Forelimb muscle (tissue), 1 donor: ENCODE measurements at regions not wholly inside any gene's neighbourhood (a gene's known extent, or its start where the extent isn't known, plus 50 kb on each side); places are given as distances from the start of the nearest gene placed in this dataset.

Source experiments
- DNase-seq: peaks from one replicate; pipeline ENCODE4 v3.0.0-alpha.2; 2013; ENCODE audit warnings: low read depth

DNA sequence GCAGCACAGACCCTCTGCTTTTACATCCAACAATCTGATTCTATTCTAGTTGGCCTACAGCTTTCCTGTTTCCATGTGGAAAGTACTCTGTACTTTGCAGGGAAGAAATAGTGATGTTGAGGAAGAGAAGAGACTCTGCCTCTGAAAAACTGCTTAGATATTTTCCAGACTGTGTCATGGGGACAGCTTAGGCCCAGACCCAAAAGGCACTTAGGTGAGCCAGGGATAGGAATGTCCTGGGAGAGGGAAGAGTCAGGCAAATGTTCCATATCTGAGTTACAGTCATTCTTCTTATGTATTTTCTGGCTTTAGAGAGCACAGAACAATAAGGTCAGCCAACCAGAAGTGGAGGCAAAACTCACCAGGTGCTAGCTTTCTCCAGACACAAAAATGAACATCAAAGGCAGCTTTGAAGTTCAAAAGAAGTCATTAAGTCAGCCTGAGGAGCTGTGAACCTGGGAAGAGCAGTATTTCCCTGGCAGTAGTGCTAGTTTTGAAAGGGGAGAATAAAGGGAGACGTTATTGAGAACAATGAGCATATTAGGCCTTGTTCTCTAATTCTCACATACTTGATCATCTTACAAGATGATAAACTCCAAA lies 199.7 kb upstream of the LMNTD1 start:
- DNase-seq, result no peak

DNA sequence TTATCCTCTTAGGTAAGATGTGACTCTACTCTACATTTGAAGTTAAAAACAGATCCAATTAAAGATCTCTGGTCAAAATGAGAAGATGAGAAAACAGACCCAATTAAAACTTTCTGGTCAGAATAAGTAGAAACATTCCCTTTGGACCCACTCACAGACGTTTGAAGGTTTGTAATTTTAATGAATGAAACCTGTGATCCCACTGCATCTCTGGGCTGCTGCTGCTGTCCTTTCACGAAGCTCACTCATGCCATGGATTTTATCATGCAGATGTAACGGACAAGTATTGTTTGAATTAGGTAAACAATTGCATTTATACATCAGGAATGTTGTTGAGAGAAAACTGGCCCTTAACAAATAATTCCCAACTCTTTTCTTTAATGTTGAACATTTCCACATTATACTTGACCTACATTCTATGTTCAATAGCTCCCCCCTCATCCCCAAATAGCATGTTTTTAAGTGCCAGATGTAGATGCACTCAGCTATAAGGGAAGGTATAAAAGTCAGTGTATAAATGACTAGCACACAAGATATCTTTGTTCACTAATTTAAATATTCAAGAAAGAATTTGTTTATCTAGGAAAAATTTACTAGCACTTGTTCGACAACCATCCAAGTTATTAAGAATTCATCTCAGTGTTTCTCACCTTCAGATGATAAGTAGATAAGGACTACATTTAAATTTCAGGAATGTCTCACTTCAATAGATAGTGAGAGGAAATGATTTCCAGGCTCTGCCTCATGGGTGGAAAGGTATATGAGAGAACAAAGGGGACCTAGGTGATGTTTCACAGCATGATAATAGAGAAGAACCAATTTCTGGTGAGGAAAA lies 202.3 kb upstream of the LMNTD1 start:
- DNase-seq, result no peak

DNA sequence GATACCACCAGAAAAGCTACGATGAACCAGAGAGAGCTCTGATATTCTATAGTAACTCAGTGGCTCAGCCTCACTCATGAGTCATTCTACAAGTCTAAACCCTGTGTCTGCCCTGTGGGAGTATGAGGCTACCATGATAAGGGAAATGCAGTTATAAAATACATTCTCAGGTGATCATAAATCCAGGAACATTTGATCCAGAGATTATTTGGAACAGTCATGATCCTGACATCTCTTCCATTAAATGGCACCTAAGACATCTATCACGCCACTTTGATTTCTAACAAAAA lies 202.6 kb upstream of the RASSF8 start:
- DNase-seq, result no peak

DNA sequence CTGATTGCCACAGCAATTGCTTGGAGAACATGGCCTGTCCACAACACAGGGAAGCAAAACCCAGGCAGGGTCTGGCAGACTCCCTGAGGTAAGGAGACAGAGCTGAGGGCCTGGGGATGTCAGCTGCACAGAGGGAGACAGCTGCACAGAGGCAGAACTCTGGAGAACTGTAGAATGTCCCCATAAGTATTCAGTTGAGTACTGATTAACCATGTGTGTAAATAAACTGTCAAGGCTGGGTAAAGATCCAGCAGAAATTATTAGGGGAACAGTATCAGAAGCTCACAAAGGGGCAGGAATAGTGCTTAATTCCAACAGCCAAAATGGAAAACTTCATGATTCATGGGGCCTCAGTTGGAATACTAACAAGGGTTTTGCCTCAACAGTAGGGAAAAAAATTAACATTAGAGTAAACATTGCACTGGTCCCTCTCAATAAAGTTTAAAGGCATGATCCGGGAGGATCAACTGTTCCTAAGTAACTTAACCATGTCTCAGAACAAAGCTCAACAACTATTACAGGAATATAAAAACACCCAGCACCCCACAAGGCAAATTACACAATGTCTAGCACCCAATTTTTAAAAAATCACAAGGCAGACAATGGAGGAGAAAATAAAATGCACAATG lies 201.3 kb upstream of the RASSF8 start:
- DNase-seq, result no peak

DNA sequence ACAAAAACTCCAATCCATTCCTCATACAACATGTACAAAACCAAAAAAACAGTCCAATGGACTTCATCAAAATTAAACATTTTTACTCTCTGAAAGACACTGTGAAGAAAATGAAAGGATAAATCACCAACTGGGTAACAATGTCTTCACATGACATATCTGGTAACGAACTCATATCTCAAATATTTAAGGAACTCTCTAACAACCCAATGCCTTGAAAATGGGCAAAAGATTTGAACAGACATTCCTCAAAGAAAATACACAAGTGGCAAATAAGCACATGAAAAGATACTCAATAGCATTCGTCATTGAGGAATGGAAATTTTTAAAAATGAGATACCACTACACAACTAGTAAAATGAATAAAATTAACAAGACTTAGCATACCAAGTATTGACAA lies 198.7 kb upstream of the RASSF8 start:
- DNase-seq, result no peak

DNA sequence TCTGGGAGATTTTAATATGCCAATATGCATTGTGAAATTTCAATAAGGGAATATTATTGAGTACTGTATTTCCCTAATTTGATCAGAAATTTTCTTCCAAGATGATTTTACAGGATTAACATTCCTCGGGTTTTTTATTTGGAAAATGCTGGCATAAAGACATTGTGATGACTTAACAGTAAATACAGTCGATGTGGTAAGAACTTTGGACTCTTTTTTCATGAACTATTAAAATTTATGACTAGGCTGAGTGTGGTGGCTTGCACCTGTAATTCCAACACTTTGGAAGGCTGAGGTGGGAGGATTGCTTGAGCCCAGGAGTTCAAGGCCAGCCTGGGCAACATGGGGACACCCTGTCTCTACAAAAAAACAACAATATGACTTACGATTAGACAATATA lies 197.1 kb upstream of the RASSF8 start:
- no peak for DNase-seq

DNA sequence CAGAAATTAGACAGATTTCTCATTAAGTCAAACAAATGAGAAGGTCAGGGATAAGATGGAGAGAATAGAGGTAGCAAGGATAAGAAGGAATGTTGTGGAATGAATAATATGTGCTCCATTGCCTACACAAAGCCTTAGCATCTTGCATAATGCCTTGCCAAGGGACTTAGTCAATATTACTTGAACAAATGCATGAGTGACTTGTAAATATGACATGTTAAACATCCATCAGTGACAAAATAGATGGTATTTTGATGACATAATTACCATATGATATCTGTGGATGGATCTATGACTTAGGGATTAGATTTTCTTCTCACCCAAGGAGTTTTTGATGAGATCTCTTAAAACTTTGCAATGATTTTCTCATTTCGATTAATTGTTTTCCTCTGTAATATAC lies 194.1 kb upstream of the RASSF8 start:
- no peak for DNase-seq

DNA sequence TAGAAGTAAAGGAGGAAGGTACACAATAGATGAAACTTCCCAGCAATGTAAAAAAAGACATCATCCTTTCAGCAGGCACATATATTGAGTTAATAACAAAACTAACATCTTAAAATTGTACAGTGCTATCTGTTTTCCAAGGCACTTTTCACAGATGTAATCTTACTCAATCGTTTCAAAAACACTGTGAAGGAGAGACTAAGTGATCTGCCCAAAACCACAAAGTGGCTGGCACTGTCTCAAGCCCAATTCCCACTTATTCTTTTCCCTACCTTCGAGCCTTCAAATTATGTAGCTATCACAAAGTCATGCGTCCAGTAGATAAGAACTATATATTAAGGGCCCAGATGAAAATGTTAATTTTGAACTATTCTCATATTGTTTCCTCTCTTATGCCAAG lies 193.6 kb upstream of the RASSF8 start:
- no peak for DNase-seq

DNA sequence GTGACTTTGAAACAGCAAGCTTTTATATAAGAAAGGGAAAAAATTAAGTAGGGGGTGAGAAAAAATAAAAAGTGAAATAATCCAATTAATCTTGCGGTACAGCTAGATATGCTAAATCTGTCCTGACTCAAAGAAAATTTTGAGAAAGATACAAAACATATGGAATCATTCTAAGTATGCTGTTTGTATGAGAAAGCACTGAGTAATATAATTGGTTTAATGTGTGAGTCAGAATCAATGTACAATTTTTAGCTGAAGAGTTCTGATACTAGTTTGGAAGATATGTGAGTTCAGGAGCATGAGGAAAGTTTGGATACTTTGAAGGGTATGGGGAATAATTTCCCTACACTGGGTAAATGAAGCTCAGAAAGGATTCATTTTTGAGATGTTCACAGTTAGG lies 190.9 kb upstream of the RASSF8 start:
- DNase-seq, result no peak

DNA sequence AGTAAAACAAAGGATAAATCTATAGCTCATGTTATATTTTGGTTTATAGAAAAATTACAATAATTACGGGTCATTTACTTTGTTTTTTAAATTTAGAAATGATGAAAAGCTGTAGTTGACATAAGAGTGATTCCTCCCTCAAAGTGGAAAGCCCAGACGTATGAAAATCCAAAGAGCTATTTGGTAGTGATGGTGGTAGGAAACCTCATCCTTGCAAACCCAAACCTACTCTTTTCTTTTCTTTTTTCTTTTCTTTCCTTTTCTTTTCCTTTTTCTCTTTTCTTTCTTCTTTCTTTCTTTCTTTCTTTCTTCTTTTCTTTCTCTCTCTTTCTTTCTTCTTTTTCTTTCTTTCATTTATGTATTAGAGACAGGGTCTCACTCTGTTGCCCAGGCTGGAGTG lies 190.3 kb upstream of the RASSF8 start:
- DNase-seq, result no peak

DNA sequence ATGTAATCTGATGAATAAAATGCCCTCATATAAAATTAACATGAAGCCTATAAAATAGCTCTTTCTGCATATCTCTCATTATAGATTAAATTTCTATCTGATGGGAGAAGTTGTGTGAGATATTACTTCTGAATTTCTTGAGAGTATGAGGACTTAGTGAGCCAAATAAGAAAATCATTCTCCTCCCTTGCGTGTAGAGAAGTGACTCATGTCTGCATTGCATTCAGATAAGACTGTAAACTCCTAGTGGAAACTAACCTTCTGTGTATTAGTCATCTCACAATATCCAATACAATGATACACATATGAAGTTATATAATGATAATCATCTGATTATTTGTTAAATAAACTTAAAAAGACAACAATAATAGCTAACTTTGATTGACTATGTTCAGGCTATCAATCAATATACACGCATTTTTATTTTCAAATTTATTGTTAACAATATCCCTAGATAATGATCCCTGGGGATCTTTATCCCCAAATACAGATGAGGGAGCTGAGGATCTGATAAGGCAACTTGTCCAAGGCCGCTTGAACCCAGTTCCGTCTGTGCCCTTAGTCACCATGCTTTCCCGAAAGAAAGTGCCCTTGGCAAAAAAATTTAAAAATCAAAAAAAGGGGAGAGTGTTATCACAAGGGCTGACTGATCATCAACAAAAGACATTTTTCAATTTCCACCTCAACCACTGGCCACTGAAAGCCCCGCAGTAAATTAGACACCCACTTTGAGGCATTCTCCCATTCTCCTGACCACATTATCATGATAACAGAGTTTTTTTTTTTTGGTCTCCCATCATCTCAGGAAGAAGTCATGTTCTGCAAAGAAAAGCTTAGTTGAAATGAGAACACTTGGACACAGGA lies 189.2 kb upstream of the RASSF8 start:
- no peak for DNase-seq

DNA sequence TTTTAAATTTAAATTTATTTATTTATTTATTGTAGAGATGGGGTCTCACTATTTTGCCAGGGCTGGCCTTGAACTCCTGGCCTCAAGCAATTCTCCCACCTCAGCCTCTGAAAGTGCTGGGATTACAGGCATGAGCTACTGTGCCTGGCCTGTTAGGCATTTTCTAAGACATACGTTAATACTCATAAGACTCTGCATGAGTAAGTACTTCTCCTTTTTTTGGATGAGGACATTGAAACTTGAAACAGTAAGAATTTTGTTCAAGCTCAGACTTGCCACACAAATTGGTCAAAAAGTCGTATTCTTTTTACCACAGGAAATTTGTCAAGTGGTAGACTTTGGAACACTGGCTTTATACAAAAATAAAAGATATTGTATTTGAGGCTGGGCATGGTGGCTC lies 187.4 kb upstream of the RASSF8 start:
- DNase-seq, result no peak

DNA sequence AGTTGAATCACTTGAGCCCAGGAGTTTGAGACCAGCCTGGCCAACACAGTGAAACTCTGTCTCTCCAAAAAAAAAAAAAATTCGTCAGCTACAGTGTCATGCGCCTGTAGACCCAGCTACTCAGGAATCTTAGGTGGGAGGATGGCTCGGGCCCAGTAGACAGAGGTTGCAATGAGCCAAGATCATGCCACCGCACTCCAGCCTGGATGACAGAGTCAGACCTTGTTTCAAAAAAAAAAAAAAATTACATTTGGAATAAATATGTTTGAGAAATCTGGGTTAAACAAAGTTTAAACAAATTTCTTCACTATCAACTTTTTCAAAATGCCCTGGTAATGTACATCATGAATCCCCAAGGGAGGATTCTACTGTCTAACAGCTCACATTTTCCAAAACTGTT lies 187.0 kb upstream of the RASSF8 start:
- no peak for DNase-seq

DNA sequence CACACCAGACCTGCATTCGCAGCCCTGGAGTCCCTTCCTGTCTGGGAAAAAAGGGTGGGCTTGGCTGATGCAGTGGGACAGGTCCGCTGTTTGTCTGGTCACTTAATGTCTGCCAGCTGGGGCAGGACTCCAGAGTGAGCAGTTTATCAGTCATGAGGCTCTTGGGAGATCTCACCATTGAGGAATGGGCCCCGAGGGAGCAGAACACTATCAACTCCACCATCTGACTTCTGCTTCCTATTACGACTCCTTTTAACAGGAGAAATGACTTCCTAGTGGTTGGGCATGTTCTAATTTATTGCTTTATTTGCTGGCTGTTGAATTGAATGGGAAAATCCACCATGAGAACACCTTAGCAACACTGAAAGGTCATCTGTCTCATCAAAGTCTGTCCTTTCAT lies 182.5 kb upstream of the RASSF8 start:
- DNase-seq, result no peak

DNA sequence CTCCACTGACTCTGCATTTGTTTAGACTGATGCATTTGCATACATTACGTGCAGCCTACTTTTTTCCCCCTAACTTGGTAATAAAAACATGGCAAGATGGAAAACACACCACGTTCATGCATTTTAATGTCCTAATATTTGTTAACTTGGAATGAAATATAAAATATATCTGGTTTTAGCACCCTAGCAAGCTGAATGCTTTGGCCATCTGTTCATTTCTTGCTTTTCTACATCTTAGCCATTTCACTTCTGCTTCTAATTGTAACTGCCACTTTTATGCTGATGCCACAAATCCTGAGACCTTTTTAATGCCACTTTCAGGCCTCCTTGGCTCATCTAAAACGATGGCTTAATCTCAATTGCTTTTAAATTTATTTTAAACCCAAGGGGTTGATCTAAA lies 177.7 kb upstream of the RASSF8 start:
- DNase-seq, result no peak

DNA sequence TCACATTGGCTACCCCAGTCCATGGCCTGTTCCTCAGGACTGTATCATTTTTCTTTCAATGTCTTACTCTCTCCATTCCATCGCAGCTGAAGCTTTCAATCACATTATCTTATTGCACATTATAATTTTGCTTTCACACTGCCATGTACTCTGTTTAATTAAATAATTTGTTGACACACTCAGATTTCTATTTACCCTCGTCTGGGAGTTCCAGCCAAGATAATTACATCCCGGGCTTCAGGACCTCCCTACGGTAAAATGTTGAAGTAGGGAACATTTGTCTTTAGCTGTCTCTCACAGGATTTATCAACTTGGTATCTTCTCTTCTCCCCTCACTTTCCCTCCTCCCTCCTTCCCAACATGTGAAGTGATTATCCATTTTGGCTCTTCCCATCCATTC lies 177.2 kb upstream of the RASSF8 start:
- DNase-seq, result no peak

DNA sequence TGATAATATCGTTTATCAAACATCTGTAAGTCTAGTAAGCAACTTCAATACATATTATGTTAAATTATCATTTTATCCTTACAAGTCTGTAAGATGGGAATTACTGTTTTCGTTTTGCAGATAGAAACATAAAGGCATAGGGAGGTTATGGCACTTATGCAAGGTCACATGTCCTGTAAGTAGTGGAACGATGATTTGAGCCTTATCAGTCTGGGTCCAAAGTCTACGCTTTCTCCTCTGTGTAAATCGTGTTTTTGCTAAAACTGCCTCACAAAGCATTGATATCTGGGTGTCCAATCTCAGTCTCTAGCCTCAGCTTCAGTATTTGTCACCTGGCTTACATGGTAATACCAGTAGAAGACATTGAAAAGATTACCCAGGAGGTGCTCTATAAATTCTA lies 174.9 kb upstream of the RASSF8 start:
- no peak for DNase-seq

DNA sequence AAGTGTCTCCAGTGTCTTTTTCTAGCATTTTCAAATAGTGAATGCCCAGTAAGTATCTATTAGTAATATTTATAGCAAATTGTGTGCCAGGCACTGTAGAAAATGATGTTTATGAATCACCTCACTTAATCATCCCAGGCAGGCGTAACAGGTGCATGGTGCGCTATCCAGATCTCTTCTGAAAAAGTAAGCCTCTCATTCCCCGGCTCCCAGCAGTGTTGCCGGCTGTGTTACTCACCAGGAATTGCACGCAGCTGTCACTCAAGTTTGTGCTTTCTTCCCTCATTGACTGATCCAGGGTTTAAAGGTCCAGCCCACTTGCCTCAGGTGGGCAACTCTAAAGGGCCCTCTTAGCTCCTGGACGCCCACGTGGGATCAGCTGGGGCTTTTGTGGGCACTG lies 173.8 kb upstream of the RASSF8 start:
- DNase-seq, result no peak

DNA sequence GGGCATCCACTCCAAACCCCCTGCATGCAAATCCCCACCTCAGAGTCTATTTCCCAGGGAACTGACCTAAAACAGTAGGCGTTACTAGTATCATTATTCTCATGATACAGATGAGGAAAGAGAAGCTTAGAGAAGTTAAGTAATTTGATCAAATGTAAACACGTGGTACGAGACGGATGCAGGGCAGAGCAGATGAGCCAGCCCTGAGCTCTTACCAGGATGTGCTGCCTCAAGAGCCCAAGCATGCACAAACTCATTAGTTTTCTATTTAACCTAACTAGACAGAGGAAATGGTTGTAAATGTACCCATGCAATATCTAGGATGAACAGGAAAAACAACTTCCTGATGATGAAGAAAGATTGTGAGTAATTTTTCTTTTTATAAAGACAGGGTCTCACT lies 173.3 kb upstream of the RASSF8 start:
- DNase-seq, result no peak

DNA sequence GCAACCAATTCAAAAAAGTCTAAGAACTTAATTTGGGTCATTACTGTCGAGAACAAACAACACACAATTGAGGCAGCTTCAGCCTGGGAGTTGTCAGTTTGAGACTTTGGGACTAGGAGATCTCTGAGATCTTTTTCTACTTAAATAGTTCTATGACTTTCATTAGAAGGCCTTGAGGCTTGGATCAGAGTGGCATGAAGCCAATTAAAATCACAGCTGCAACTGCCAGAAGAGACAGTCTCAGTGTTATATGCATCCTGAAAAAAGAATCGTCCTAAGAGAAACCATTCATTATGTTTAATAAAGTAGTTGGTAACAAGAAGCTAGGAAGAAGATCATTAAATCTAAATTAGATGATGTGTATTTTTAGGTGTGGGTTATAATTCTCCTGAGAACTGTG lies 170.8 kb upstream of the RASSF8 start:
- DNase-seq, result no peak

DNA sequence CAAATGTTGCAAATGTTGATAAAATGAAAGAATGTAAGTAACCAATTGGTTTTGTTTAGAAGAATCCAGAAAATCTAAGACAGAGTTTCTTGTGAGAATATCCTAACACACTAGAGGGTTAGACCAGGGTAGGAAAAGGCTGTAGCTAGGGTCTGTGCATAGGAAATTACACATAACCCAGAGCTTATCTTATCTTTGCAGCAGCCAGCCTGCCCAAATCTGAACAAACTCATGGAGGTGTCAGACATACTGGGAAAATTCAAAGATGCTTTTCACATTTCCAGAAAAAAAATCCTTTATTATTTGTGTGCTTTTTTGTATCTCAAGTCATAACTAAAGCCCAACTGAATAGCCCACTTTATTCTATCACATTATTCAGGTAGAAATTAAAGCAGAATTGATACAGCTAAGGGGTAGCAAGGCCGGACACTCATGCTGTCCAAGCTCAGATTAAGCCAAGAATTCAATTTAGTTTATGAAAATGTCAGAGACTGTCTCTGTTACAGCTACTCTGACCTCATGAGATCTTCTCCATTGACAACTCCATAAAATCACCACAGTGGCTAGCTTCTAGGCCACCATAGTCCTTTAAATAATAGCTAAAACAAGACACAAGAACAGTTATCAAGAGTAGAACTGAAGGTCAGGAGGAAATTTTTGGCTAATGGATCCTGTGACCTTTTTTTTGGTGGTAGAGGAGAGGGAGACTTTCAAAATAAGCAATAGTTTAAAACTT lies 169.6 kb upstream of the RASSF8 start:
- DNase-seq, result no peak

DNA sequence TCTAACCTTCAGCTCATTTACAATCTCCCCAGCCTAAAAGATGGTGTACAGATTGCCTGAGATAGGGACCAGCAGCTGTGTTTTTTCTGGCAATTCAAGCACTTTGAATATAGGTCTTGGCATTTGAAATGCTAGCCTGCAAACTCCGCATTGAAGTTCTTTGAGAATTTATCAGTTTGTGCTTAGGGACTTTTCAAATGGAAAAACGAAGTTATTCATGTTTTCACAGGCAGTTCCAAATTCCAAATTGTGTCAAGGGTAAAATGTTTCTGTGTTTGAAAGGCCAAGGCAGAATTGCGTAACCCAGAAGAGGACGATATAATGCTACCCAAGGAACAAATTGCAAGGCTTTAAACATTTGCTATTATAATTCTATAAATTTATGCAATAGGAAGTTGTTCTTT lies 168.9 kb upstream of the RASSF8 start:
- DNase-seq, result peak; percentile 85
